Fibroblast of lung (primary cell): ENCODE measurements at regions not wholly inside any gene's neighbourhood (a gene's known extent, or its start where the extent isn't known, plus 50 kb on each side); places are given as distances from the start of the nearest gene placed in this dataset.

Source experiments
- DNase-seq, 2 donors: peaks; one replicate each; pipeline versions ENCODE4 v3.0.0 to v3.0.0-alpha.2; 2010; ENCODE audit warnings: low read depth in 2 of 2
- H2AFZ ChIP-seq: 2 replicates; pipeline ENCODE4 v1.5.1; 2012; ENCODE audit warnings: low read length, control low read depth, inconsistent platforms
- H3K27ac ChIP-seq: 2 replicates; pipeline ENCODE4 v1.5.1; 2011; ENCODE audit warnings: low read length, control low read depth; ENCODE audit not compliant: insufficient read depth
- H3K27me3 ChIP-seq: 2 replicates; pipeline ENCODE4 v1.5.1; 2011; ENCODE audit warnings: mild to moderate bottlenecking, low read length; ENCODE audit not compliant: control insufficient read depth, insufficient read depth
- H3K36me3 ChIP-seq: 2 replicates; pipeline ENCODE4 v1.5.1; 2011; ENCODE audit warnings: low read length; ENCODE audit not compliant: control insufficient read depth, insufficient read depth
- H3K4me1 ChIP-seq: 2 replicates; pipeline ENCODE4 v1.5.1; 2011; ENCODE audit warnings: low read length; ENCODE audit not compliant: control insufficient read depth, insufficient read depth; ENCODE audit errors: extremely low read depth
- H3K4me2 ChIP-seq: 2 replicates; pipeline ENCODE4 v1.5.1; 2011; ENCODE audit warnings: low read length, control low read depth; ENCODE audit not compliant: insufficient read depth; ENCODE audit errors: extremely low read depth
- H3K4me3 ChIP-seq, 4 experiments: fragments of 200-600 bp in 1 of 4; sonication (generic) in 1 of 4; replicated peaks in 1 of 4; 2 replicates each; pipeline ENCODE4 v1.5.1; 2011 to 2016; ENCODE audit warnings: low read length in 4 of 4, low read depth in 3 of 4, mild to moderate bottlenecking in 3 of 4, control low read depth in 2 of 4, inconsistent platforms in 1 of 4, mixed read lengths in 1 of 4; ENCODE audit not compliant: insufficient read depth in 1 of 4; ENCODE audit errors: control extremely low read depth in 1 of 4
- H3K79me2 ChIP-seq: 2 replicates; pipeline ENCODE4 v1.5.1; 2012; ENCODE audit warnings: mild to moderate bottlenecking, low read length, inconsistent platforms; ENCODE audit not compliant: control insufficient read depth, insufficient read depth
- H3K9ac ChIP-seq: 2 replicates; pipeline ENCODE4 v1.5.1; 2011; ENCODE audit warnings: mild to moderate bottlenecking, low read length, control low read depth; ENCODE audit not compliant: insufficient read depth
- H3K9me3 ChIP-seq: 2 replicates; pipeline ENCODE4 v1.5.1; 2012; ENCODE audit warnings: low read depth, low read length; ENCODE audit not compliant: control insufficient read depth, insufficient read depth
- H4K20me1 ChIP-seq: 2 replicates; pipeline ENCODE4 v1.5.1; 2011; ENCODE audit warnings: low read length; ENCODE audit not compliant: control insufficient read depth, insufficient read depth; ENCODE audit errors: extremely low read depth
- EZH2 ChIP-seq: IDR thresholded peaks from 2 replicates; pipeline ENCODE4 v1.5.1; 2012; ENCODE audit warnings: low read length, control low read depth, mild to moderate bottlenecking; ENCODE audit errors: missing control alignments
- TF ChIP-seq, protein P1 (sequence below), 2 donors: IDR thresholded peaks in 1 of 2; conservative IDR thresholded peaks in 1 of 2; 1 replicate in 1 of 2; 2 replicates in 1 of 2; pipeline ENCODE4 v1.5.1; 2011 to 2012; ENCODE audit warnings: low read length in 2 of 2, control low read depth in 1 of 2, inconsistent platforms in 1 of 2, low read depth in 1 of 2, mild to moderate bottlenecking in 1 of 2

DNA sequence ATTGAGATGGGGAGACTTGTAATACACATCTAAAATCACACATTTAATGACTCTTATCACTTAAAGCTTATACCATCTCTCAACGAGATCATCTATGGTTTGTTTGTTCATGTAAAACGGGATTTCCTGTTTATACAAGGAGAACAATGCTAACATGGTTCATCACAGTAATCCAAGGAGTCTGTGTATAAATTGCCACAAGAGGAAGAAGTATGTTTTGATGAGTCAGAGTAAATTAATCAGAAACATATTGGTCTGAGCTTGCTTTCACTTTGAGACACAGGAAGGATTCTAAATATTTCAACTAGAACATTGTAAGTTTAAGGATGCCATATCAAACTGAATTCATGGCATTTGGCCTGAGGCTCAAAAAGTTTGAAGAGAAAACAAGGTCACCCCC, 594.1 kb downstream of the GLUD2 start:
- TF ChIP-seq, protein P1, sequence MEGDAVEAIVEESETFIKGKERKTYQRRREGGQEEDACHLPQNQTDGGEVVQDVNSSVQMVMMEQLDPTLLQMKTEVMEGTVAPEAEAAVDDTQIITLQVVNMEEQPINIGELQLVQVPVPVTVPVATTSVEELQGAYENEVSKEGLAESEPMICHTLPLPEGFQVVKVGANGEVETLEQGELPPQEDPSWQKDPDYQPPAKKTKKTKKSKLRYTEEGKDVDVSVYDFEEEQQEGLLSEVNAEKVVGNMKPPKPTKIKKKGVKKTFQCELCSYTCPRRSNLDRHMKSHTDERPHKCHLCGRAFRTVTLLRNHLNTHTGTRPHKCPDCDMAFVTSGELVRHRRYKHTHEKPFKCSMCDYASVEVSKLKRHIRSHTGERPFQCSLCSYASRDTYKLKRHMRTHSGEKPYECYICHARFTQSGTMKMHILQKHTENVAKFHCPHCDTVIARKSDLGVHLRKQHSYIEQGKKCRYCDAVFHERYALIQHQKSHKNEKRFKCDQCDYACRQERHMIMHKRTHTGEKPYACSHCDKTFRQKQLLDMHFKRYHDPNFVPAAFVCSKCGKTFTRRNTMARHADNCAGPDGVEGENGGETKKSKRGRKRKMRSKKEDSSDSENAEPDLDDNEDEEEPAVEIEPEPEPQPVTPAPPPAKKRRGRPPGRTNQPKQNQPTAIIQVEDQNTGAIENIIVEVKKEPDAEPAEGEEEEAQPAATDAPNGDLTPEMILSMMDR (conservative IDR thresholded peaks at IDR 0.05 in 1 of 2, IDR thresholded peaks at IDR 0.05 in 1 of 2; ENCODE audit: low read depth in 1 of 2, low read length in 2 of 2) = no peak
- TF ChIP-seq EZH2 = no peak
- Histone ChIP-seq H3K9ac (no peak overlapping the region), H3K27ac (no peak overlapping the region), H3K9me3 (no peaks in the 10 kb centered on the region), H3K27me3 (no peaks in the 10 kb centered on the region), H3K79me2 (no peaks in the 10 kb centered on the region), H3K36me3 (no peaks in the 10 kb centered on the region), H3K4me2 (no peak overlapping the region), H3K4me1 (no peaks in the 10 kb centered on the region), H4K20me1 (no peaks in the 10 kb centered on the region), H2AFZ (no peak overlapping the region), H3K4me3 (no peak overlapping the region)
- DNase-seq = peak in 1 of 2 donors; percentile 77

GRCh38 chrX:121642415-121642814, 595.0 kb downstream of the GLUD2 start:
- no peaks in the 10 kb centered on the region for H3K36me3 ChIP-seq
- no peaks in the 10 kb centered on the region for H4K20me1 ChIP-seq
- H3K27ac ChIP-seq = no peak overlapping the region
- H3K9ac ChIP-seq = no peak overlapping the region
- peak in 1 of 2 donors; percentile 79 for DNase-seq
- TF ChIP-seq EZH2 = no peak
- TF ChIP-seq, protein P1 (conservative IDR thresholded peaks at IDR 0.05 in 1 of 2, IDR thresholded peaks at IDR 0.05 in 1 of 2; ENCODE audit: low read depth in 1 of 2, low read length in 2 of 2) = no peak
- H3K4me1 ChIP-seq = no peaks in the 10 kb centered on the region
- no peaks in the 10 kb centered on the region for H3K79me2 ChIP-seq
- H3K9me3 ChIP-seq = no peaks in the 10 kb centered on the region
- no peaks in the 10 kb centered on the region for H3K27me3 ChIP-seq
- no peak overlapping the region for H3K4me3 ChIP-seq
- H3K4me2 ChIP-seq = no peak overlapping the region
- no peak overlapping the region for H2AFZ ChIP-seq

DNA sequence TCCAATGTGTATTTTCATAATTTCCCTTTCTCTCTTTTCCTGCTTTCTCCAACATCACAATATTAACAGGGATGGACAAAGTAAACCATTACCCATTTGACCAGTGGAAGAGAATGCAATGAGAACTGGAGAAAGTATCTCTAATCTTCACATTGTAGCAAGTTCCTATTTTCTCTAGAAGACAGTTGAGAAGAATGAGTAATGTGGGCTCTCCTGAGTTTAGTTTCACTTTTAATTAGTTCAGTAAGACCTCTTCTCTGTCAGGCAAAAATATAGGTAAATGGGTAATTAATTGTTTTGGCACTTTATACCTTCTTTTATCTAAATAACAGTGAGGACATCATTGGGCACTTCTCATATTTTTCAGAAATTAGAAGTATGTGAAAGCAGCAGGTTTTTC, 602.0 kb downstream of the GLUD2 start:
- Histone ChIP-seq H3K4me2 (no peak overlapping the region), H3K9me3 (no peaks in the 10 kb centered on the region), H4K20me1 (no peaks in the 10 kb centered on the region), H3K4me3 (no peak overlapping the region), H3K27ac (no peak overlapping the region), H2AFZ (no peak overlapping the region), H3K27me3 (no peaks in the 10 kb centered on the region), H3K79me2 (no peaks in the 10 kb centered on the region), H3K9ac (no peak overlapping the region), H3K4me1 (no peaks in the 10 kb centered on the region), H3K36me3 (no peaks in the 10 kb centered on the region)
- TF ChIP-seq EZH2 = no peak
- TF ChIP-seq, protein P1 (conservative IDR thresholded peaks at IDR 0.05 in 1 of 2, IDR thresholded peaks at IDR 0.05 in 1 of 2; ENCODE audit: low read depth in 1 of 2, low read length in 2 of 2) = no peak
- no peak for DNase-seq
